ENCODE measurements at regions not wholly inside any gene's neighbourhood (a gene's known extent, or its start where the extent isn't known, plus 50 kb on each side); places are given as distances from the start of the nearest gene placed in this dataset.

GRCh38 chr1:87549738-87550137 is 221.1 kb downstream of the LMO4 start:
- Mint-ChIP-seq H3K4me3 (no peak overlapping the region), H3K27me3 (ENCODE audit: low read depth) (no peaks in the 10 kb centered on the region), H3K9me3 (peaks cover 4% of the 10 kb centered on the region), H3K27ac (ENCODE audit: unreplicated experiment) (no peak overlapping the region), H3K4me1 (no peaks in the 10 kb centered on the region), H3K36me3 (ENCODE audit: low read depth) (peaks cover 5% of the 10 kb centered on the region)
- TF ChIP-seq, protein P1, sequence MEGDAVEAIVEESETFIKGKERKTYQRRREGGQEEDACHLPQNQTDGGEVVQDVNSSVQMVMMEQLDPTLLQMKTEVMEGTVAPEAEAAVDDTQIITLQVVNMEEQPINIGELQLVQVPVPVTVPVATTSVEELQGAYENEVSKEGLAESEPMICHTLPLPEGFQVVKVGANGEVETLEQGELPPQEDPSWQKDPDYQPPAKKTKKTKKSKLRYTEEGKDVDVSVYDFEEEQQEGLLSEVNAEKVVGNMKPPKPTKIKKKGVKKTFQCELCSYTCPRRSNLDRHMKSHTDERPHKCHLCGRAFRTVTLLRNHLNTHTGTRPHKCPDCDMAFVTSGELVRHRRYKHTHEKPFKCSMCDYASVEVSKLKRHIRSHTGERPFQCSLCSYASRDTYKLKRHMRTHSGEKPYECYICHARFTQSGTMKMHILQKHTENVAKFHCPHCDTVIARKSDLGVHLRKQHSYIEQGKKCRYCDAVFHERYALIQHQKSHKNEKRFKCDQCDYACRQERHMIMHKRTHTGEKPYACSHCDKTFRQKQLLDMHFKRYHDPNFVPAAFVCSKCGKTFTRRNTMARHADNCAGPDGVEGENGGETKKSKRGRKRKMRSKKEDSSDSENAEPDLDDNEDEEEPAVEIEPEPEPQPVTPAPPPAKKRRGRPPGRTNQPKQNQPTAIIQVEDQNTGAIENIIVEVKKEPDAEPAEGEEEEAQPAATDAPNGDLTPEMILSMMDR (conservative IDR thresholded peaks at IDR 0.05) = no peak
- no peak for DNase-seq (ENCODE audit: low read depth, low spot score)

- H3K4me1 Mint-ChIP-seq = no peaks in the 10 kb centered on the region
- H3K36me3 Mint-ChIP-seq (ENCODE audit: low read depth) = no peaks in the 10 kb centered on the region
- TF ChIP-seq, protein P1 (conservative IDR thresholded peaks at IDR 0.05) = no peak
- no peak for DNase-seq (ENCODE audit: low read depth, low spot score)
- H3K4me3 Mint-ChIP-seq = no peak overlapping the region
- H3K27me3 Mint-ChIP-seq (ENCODE audit: low read depth) = no peaks in the 10 kb centered on the region
- H3K9me3 Mint-ChIP-seq = peaks cover 4% of the 10 kb centered on the region
- H3K27ac Mint-ChIP-seq (ENCODE audit: unreplicated experiment) = no peak overlapping the region
Observed at GRCh38 chr1:87553511-87553910, 224.8 kb downstream of the LMO4 start.

GRCh38 chr1:87555366-87555765 is 226.7 kb downstream of the LMO4 start:
- no peak overlapping the region for H3K4me3 Mint-ChIP-seq
- TF ChIP-seq, protein P1 (conservative IDR thresholded peaks at IDR 0.05) = no peak
- DNase-seq (ENCODE audit: low read depth, low spot score) = no peak
- H3K27ac Mint-ChIP-seq (ENCODE audit: unreplicated experiment) = no peak overlapping the region
- H3K27me3 Mint-ChIP-seq (ENCODE audit: low read depth) = no peaks in the 10 kb centered on the region
- no peaks in the 10 kb centered on the region for H3K4me1 Mint-ChIP-seq
- H3K9me3 Mint-ChIP-seq = peaks cover 4% of the 10 kb centered on the region
- H3K36me3 Mint-ChIP-seq (ENCODE audit: low read depth) = no peaks in the 10 kb centered on the region

DNA sequence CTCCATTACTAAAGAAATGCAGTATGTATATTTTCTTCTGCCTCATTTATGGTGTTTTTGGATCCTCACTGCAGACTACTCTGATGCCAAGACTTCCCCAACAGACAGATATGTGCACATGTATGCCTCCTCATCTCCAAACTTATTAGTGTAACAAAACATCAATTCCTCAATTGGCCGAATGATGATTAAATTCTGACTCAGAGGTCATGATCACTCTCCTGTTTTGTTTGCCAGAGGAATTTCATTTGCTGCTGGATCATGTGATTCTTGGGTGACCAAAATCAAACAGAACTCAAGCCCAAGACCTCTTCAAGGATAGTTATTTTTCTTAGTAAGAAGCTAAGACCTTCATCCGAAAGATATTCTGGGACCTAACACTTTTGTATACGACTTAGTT is 227.6 kb downstream of the LMO4 start:
- Mint-ChIP-seq H3K9me3 (peaks cover 4% of the 10 kb centered on the region), H3K36me3 (ENCODE audit: low read depth) (no peaks in the 10 kb centered on the region), H3K27me3 (ENCODE audit: low read depth) (no peaks in the 10 kb centered on the region), H3K27ac (ENCODE audit: unreplicated experiment) (no peak overlapping the region), H3K4me3 (no peak overlapping the region), H3K4me1 (no peaks in the 10 kb centered on the region)
- no peak for DNase-seq (ENCODE audit: low read depth, low spot score)
- TF ChIP-seq, protein P1 (conservative IDR thresholded peaks at IDR 0.05) = no peak

DNA sequence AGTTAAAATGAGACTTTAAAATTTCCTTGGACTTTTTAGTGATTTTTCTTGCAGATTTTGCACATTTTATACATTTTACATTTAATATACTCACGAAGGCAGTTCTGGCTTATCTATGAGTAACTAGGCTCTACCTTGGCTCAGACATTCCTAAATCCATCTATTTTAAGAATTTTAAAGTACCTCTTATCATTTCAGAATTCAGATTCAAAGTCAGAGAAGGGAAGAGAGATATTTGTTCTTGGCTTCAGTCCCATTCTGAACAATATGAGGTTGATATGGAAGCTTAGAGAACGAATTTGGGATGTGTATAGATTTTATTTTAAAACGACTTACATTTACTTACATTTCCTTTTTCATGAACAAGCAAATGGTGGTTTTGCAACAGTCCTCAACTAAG is 230.2 kb downstream of the LMO4 start:
- Mint-ChIP-seq H3K27ac (ENCODE audit: unreplicated experiment) (no peak overlapping the region), H3K4me3 (no peak overlapping the region), H3K36me3 (ENCODE audit: low read depth) (no peaks in the 10 kb centered on the region), H3K4me1 (no peaks in the 10 kb centered on the region), H3K9me3 (peaks cover 2% of the 10 kb centered on the region), H3K27me3 (ENCODE audit: low read depth) (no peaks in the 10 kb centered on the region)
- no peak for DNase-seq (ENCODE audit: low read depth, low spot score)
- TF ChIP-seq, protein P1 (conservative IDR thresholded peaks at IDR 0.05) = no peak

GRCh38 chr1:87560137-87560536 is 231.5 kb downstream of the LMO4 start:
- Mint-ChIP-seq H3K36me3 (ENCODE audit: low read depth) (no peaks in the 10 kb centered on the region), H3K4me1 (no peaks in the 10 kb centered on the region), H3K9me3 (peaks cover 2% of the 10 kb centered on the region), H3K4me3 (no peak overlapping the region), H3K27ac (ENCODE audit: unreplicated experiment) (no peak overlapping the region), H3K27me3 (ENCODE audit: low read depth) (no peaks in the 10 kb centered on the region)
- no peak for DNase-seq (ENCODE audit: low read depth, low spot score)
- TF ChIP-seq, protein P1 (conservative IDR thresholded peaks at IDR 0.05) = no peak
